Astrocyte (in vitro differentiated cells and primary cell): ENCODE measurements at regions not wholly inside any gene's neighbourhood (a gene's known extent, or its start where the extent isn't known, plus 50 kb on each side); places are given as distances from the start of the nearest gene placed in this dataset.

Experiments
- EZH2 ChIP-seq: IDR thresholded peaks from 2 replicates; pipeline ENCODE4 v1.6.1; 2012; ENCODE audit warnings: mild to moderate bottlenecking, low read length, inconsistent platforms; ENCODE audit not compliant: insufficient read depth
- TF ChIP-seq, protein P1 (sequence below): IDR thresholded peaks from 2 replicates; pipeline ENCODE4 v1.5.1; 2011; ENCODE audit warnings: low read depth, mild to moderate bottlenecking, inconsistent platforms, low read length, moderate library complexity; ENCODE audit not compliant: insufficient read depth

DNA sequence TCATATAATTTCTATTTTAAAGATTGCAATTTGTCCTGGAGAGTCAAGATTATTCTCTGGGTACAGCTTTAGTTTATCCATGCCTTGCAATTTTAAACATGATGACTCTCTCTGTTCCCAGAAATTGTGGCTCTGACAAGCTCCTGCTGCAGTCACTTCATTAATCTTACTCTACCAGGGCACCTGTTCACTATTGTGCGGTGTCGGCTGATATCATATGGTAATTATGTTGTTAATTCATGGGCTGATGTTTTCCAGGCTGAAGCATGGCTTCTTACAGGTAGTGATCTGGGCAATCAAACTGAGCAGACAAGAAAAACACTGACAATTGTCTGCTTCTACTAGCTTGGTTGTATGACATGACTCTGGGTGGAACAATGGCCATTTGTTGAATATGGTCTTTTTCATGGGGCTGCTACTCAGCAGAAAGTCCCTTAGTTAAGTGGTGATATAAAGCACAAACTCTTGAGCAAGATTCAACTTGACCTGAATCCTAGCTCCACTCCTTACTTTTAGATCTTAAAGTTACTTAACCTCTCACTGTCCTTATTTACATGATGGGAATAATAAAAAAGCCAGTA is 230.7 kb downstream of the FAT3 start:
- TF ChIP-seq, protein P1, sequence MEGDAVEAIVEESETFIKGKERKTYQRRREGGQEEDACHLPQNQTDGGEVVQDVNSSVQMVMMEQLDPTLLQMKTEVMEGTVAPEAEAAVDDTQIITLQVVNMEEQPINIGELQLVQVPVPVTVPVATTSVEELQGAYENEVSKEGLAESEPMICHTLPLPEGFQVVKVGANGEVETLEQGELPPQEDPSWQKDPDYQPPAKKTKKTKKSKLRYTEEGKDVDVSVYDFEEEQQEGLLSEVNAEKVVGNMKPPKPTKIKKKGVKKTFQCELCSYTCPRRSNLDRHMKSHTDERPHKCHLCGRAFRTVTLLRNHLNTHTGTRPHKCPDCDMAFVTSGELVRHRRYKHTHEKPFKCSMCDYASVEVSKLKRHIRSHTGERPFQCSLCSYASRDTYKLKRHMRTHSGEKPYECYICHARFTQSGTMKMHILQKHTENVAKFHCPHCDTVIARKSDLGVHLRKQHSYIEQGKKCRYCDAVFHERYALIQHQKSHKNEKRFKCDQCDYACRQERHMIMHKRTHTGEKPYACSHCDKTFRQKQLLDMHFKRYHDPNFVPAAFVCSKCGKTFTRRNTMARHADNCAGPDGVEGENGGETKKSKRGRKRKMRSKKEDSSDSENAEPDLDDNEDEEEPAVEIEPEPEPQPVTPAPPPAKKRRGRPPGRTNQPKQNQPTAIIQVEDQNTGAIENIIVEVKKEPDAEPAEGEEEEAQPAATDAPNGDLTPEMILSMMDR: no peak
- no peak for TF ChIP-seq EZH2
